ENCODE measurements at regions not wholly inside any gene's neighbourhood (a gene's known extent, or its start where the extent isn't known, plus 50 kb on each side); places are given as distances from the start of the nearest gene placed in this dataset.

DNA sequence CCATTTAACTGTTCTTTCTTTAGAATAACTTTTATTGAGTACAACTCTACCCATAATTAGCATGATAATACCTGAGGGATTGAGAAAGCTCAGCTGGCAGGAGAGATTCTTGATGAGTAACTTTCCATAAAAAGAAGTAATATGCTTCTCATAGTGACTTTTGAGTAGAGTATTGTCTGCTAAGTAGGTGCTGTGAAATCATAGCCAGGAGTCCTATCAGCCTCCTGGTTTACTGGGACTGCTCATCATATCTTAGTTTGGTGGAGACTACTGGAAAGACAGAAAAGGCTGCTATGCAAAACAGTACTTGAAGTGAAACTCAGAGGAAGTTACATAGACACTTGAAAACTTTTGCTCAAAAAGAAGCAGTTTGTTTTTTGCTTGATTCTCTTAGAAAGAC is 113.3 kb upstream of the ATP2B1 start:
- peaks cover 0 to 9% (median 0%) of the 10 kb centered on the region in 6 donors for H3K4me1 ChIP-seq

DNA sequence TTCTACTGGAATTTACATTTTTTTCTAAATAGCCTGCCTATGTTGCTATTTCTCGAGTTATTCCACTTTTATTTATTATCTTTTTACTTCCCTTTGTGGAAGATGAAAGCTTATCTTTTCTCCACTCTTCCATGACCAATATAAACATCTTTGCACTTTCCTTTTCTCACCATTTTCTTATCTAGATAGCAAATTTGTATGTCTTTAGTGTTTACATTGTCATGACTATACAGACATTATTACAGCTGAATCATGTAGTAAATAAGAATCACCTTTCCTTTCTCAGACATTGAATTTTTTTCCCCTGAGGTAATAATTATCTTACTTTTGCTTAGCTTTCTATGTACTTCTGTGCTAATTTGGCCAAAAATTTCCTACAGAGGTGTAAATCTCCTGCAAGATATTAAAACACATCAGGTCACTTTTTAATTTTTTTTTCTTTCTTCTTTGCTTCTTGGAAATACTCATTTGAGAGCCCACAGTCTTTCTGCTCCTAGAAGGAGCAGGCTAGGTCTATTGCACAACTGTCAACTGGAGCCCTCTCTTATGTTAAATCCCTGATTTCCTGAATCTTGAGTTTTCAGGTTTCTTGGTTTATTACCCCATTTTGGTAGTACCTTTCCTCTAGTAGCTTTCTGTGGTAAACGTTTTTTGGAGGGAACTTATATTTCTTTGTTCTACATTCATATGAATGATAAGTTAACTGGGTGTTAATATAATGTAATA is 109.0 kb upstream of the ATP2B1 start:
- no peak overlapping the region for H3K4me3 ChIP-seq
- TF ChIP-seq, protein P1, sequence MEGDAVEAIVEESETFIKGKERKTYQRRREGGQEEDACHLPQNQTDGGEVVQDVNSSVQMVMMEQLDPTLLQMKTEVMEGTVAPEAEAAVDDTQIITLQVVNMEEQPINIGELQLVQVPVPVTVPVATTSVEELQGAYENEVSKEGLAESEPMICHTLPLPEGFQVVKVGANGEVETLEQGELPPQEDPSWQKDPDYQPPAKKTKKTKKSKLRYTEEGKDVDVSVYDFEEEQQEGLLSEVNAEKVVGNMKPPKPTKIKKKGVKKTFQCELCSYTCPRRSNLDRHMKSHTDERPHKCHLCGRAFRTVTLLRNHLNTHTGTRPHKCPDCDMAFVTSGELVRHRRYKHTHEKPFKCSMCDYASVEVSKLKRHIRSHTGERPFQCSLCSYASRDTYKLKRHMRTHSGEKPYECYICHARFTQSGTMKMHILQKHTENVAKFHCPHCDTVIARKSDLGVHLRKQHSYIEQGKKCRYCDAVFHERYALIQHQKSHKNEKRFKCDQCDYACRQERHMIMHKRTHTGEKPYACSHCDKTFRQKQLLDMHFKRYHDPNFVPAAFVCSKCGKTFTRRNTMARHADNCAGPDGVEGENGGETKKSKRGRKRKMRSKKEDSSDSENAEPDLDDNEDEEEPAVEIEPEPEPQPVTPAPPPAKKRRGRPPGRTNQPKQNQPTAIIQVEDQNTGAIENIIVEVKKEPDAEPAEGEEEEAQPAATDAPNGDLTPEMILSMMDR (IDR thresholded peaks at IDR 0.05 in 8 of 11, conservative IDR thresholded peaks at IDR 0.05 in 3 of 11): no peak
- TF ChIP-seq POLR2A (IDR thresholded peaks at IDR 0.05): no peak
- no peak for TF ChIP-seq POLR2AphosphoS5 (IDR thresholded peaks at IDR 0.05)
- 40 to 65% (median 51%) methylated on average over 2 of the region's 2 CpGs for WGBS, 5 donors
- no peaks in the 10 kb centered on the region for H3K9me3 ChIP-seq
- no peaks in the 10 kb centered on the region for H3K27me3 ChIP-seq (replicated peaks in 1 of 7)
- intact Hi-C loops (cut with DNase I; ENCODE audit: low total_unique reads): no loop called here
- no peaks in the 10 kb centered on the region for H3K36me3 ChIP-seq
- H3K27ac ChIP-seq: no peak overlapping the region
- DNase-seq: no peak
- peaks cover 0 to 9% (median 0%) of the 10 kb centered on the region in 6 donors for H3K4me1 ChIP-seq

More for the DNA sequence above, 113.3 kb upstream of the ATP2B1 start:
- no peak overlapping the region for H3K27ac ChIP-seq
- no peaks in the 10 kb centered on the region for H3K36me3 ChIP-seq
- no peak overlapping the region for H3K4me3 ChIP-seq
- no peaks in the 10 kb centered on the region for H3K9me3 ChIP-seq
- no peak for DNase-seq
- TF ChIP-seq, protein P1 (IDR thresholded peaks at IDR 0.05 in 8 of 11, conservative IDR thresholded peaks at IDR 0.05 in 3 of 11): no peak
- TF ChIP-seq POLR2A (IDR thresholded peaks at IDR 0.05): no peak
- TF ChIP-seq POLR2AphosphoS5 (IDR thresholded peaks at IDR 0.05): no peak
- intact Hi-C loops (cut with DNase I; ENCODE audit: low total_unique reads): no loop called here
- no peaks in the 10 kb centered on the region for H3K27me3 ChIP-seq (replicated peaks in 1 of 7)

DNA sequence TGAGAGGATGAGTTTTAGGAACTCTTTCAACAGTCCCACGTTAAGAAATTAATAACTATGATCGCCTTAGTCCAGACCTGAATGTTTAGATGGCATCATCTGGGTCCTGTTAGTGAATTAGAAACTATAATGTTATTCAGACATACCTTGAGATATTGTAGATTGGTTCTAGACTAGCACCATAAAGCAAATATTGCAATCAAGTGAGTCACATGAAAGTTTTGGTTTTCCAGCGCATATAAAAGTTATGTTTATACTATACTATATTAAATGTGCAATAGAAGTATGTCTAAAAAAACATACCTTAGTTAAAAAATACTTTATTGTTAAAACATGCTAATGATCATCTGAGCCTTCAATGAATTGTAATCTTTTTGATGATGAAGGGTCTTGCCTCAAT is 106.6 kb upstream of the ATP2B1 start:
- WGBS, 5 donors: 93 to 95% (median 94%) methylated on average over 3 of the region's 3 CpGs
- no peak for TF ChIP-seq POLR2AphosphoS5 (IDR thresholded peaks at IDR 0.05)
- no peak overlapping the region for H3K27ac ChIP-seq
- H3K27me3 ChIP-seq (replicated peaks in 1 of 7): no peaks in the 10 kb centered on the region
- intact Hi-C loops (cut with DNase I; ENCODE audit: low total_unique reads): no loop called here
- H3K4me1 ChIP-seq: no peaks in the 10 kb centered on the region
- no peaks in the 10 kb centered on the region for H3K36me3 ChIP-seq
- DNase-seq: no peak
- H3K9me3 ChIP-seq: no peaks in the 10 kb centered on the region
- H3K4me3 ChIP-seq: no peak overlapping the region

DNA sequence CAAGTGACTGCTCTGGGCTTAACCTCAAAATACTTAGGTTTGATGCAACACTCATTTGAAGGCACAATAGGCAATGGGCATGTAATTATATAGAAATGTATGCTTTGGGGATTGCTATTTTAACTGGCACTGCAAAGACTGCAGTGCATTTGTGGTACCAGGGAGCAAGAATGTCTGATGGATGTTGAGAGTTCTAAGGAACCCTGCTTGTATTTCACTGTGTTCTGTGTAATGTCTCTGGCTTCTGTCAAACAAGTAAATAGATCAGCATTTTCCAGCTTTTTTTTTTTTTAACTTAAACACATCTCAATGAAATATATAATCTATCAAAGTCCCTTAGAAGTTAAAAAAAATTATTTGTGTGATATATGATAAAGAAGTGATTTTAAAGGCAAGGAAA is 94.8 kb upstream of the ATP2B1 start:
- DNase-seq: no peak
- no peak overlapping the region for H3K27ac ChIP-seq
- TF ChIP-seq POLR2AphosphoS5 (IDR thresholded peaks at IDR 0.05) (no peak), POLR2A (IDR thresholded peaks at IDR 0.05) (no peak)
- TF ChIP-seq, protein P1 (IDR thresholded peaks at IDR 0.05 in 8 of 11, conservative IDR thresholded peaks at IDR 0.05 in 3 of 11): no peak
- peaks cover 0 to 2% (median 0%) of the 10 kb centered on the region in 8 donors for H3K9me3 ChIP-seq
- no peaks in the 10 kb centered on the region for H3K36me3 ChIP-seq
- H3K4me3 ChIP-seq: no peak overlapping the region
- intact Hi-C loops (cut with DNase I; ENCODE audit: low total_unique reads): no loop called here
- peaks cover 0 to 9% (median 5%) of the 10 kb centered on the region in 6 donors for H3K4me1 ChIP-seq
- H3K27me3 ChIP-seq (replicated peaks in 1 of 7): no peaks in the 10 kb centered on the region

All from spleen (tissue), 11 donors.